Fibroblast of mammary gland (primary cell): ENCODE measurements at regions not wholly inside any gene's neighbourhood (a gene's known extent, or its start where the extent isn't known, plus 50 kb on each side); places are given as distances from the start of the nearest gene placed in this dataset.
"Not testable (repeated sequence)": the region's sequence is repeated elsewhere in the genome, so short reads cannot be mapped to it uniquely, and the experiment has no call there.

ENCODE experiments used
- DNase-seq: peaks from one replicate; pipeline ENCODE4 v3.0.0-alpha.2; 2010; ENCODE audit warnings: low read depth
- H3K4me3 ChIP-seq: 2 replicates; pipeline ENCODE4 v1.5.1; 2011; ENCODE audit warnings: low read depth, mild to moderate bottlenecking, low read length, moderate library complexity; ENCODE audit not compliant: control insufficient read depth
- TF ChIP-seq, protein P1 (sequence below): conservative IDR thresholded peaks from 2 replicates; pipeline ENCODE4 v1.5.1; 2011; ENCODE audit warnings: low read depth, low read length, inconsistent platforms; ENCODE audit not compliant: control insufficient read depth, insufficient read depth

DNA sequence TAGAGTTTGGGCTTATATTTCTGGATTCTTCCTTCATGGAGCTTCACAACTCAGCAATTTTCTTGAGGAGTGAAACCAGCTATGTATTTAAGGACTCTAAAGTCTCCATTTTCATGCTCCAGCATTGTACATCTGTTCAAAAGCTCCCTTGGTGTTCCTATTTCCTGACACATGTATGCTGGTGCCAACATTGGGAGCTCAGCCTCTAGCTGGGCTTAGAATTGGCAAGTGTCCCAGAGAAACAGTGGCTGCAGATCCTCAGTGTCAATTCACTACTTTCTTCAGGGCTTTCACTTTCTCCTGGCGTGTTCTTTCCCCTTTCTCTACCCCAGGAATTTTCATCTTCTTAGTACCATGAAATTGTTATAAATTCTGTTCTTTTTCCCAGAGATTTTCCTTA, 103.1 kb downstream of the ZNF467 start:
- DNase-seq, result peak; percentile 57
- TF ChIP-seq, protein P1, sequence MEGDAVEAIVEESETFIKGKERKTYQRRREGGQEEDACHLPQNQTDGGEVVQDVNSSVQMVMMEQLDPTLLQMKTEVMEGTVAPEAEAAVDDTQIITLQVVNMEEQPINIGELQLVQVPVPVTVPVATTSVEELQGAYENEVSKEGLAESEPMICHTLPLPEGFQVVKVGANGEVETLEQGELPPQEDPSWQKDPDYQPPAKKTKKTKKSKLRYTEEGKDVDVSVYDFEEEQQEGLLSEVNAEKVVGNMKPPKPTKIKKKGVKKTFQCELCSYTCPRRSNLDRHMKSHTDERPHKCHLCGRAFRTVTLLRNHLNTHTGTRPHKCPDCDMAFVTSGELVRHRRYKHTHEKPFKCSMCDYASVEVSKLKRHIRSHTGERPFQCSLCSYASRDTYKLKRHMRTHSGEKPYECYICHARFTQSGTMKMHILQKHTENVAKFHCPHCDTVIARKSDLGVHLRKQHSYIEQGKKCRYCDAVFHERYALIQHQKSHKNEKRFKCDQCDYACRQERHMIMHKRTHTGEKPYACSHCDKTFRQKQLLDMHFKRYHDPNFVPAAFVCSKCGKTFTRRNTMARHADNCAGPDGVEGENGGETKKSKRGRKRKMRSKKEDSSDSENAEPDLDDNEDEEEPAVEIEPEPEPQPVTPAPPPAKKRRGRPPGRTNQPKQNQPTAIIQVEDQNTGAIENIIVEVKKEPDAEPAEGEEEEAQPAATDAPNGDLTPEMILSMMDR, result no peak
- no peak overlapping the region for H3K4me3 ChIP-seq

DNA sequence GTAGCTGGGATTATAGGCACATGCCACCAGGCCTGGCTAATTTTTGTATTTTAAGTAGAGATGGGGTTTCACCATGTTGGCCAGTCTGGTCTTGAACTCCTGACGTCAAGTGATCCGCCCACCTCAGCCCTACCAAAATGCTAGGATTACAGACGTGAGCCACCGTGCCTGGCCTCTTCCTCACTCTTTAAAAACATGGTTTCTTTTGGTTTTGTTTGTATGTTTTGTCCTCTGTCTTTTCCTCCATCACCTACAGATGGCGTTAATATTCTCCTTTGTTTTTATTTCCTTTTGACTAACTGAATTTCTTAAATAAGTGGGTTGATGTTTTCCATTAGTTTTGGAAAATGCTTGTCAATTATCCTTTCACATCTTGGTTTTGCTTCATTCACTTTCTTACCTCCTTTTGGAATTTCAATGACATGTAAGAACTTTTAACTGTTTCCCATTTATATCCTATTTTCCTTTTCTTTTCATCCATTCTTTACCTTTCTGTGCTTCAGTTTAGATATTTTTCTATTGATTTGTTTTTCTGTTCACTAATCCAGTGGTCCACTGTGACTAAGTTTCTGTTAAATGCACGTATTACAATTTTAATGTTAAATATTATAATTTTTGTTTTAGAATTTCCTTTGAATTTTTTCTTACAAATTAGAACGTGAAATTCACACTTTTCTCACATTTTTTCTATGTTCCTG, 104.1 kb downstream of the ZNF467 start:
- H3K4me3 ChIP-seq, result no peak overlapping the region
- TF ChIP-seq, protein P1, result peak; percentile 51
- peak; percentile 62 for DNase-seq

DNA sequence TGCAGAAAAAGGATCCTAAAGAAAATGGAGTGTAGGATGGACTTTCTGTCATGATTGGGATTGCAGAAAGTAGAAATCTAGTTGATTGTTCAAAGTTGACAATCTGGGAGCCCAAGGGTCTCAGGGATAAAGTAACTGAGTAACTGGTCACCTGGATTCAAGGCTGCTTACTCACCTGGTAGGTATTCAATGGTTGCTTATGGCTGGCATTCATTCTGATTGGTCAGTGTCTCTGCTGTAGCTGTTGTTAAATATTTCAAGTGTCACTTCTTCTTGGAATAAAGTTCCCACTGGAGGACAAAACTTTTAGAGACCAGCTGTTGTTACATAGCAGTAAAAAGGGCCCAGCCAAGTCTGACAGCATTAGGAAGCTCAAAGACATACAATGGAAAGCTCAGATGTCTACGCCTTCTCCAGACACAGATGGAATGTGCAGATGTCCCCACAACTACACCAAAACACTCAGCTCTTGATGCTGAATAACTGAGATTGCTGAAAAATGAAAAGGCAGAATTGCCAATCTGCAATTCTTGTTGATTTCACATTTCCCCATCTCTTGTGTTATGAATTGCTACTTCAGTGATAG, 106.9 kb downstream of the ZNF467 start:
- DNase-seq, result no peak
- H3K4me3 ChIP-seq, result no peak overlapping the region
- TF ChIP-seq, protein P1, result no peak

DNA sequence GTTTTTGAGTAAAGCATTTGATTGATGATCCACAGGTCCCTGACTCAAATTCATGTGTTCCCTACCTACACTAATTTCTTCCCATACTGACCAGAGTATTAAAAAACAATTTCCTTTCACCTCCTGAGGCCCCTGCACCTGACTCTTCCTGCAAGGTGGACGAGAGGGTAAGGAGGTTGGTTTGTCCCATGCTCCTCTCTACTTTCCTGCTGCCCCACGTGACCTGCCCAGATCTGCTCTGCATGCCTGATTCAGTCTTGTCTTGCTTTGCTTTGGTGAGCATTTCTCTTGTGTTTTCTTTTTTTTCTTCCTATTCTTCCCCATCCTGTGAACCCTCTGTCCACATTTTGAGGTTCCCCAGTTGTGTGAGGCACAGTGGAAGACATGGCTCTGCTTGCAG, 107.8 kb downstream of the ZNF467 start:
- H3K4me3 ChIP-seq, DNase-seq: not testable (repeated sequence)

DNA sequence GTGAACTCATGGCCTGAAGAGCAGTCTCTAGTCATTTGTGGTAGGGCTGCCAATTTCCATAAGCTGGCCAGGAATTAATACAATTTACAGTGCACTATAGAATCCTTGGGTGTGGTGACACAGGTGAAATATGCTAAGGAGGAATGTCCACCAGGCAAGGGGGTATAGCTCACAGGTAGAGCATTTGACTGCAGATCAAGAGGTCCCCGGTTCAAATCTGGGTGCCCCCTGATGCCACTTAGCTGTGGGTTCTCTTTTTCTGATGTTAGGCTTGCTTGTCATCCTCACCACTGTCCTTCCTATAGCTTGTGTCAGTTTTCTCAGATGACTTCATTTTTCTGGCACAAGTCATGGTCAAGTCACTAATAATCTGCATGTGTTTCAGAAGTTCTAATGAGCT, 108.7 kb downstream of the ZNF467 start:
- no peak overlapping the region for H3K4me3 ChIP-seq
- no peak for DNase-seq
- TF ChIP-seq, protein P1, result no peak

DNA sequence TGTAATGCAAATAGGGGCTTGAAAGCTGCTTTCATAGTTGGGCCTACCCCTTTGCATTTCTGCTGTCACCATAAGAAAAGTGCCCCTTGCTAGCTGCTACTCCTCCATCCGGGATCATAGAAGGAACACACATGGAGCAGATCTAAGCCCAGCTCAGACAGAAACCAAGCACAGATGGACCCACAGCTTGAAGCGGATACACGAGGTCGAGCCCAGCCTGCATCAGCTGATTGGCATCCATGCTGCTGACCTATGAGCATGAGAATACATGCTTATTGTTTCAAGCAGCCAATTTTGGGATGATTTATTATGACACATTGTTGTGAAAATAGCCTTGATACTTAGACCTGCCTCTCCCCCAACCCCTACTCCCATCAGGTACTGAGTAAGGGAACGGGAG, 109.2 kb downstream of the ZNF467 start:
- TF ChIP-seq, protein P1, result no peak
- no peak for DNase-seq
- no peak overlapping the region for H3K4me3 ChIP-seq

DNA sequence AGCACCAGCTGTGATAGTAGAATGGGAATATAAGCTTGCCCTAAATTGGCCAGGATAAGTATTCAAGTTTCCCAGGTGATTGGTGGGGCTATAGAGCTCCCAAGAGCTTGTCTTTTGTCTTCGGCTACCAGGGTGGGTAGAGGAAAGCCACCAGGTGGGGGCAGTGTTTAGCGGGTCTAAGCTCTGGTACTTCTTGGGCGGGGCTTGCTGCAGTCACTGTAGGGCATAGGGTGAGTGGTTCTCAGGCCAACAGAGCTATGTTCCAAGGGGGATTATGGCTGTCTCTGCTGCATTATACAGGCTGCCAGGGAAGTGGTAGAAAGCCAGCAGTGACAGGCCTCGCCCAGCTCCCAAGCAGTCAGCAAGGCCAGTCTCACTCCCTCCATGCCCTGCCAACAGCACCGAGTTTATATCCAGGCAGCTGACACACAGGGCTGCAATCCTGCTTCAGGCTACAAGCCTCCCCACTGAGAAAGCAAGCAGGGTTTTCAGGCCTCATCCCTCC, 110.7 kb downstream of the ZNF467 start:
- TF ChIP-seq, protein P1, result peak; percentile 75
- no peak overlapping the region for H3K4me3 ChIP-seq
- DNase-seq, result peak; percentile 72
